MM.1S (cell line): ENCODE measurements at regions not wholly inside any gene's neighbourhood (a gene's known extent, or its start where the extent isn't known, plus 50 kb on each side); places are given as distances from the start of the nearest gene placed in this dataset.

ENCODE experiments used
- CTCF ChIP-seq: fragments of 300-600 bp; sonication (generic); IDR thresholded peaks from 2 replicates; pipeline ENCODE4 v1.5.1; 2016; ENCODE audit warnings: antibody characterized with exemption, low read length, mixed read lengths
- EZH2 ChIP-seq: fragments of 300-600 bp; sonication (generic); optimal IDR thresholded peaks from 2 replicates; pipeline ENCODE3; 2017; ENCODE audit warnings: low read depth, mild to moderate bottlenecking, antibody characterized with exemption, low read length, mixed read lengths
- EZH2phosphoT487 ChIP-seq: fragments of 300-600 bp; sonication (generic); IDR thresholded peaks from 2 replicates; pipeline ENCODE4 v1.6.1; 2018; ENCODE audit warnings: antibody characterized with exemption, low read length

- TF ChIP-seq EZH2 (no peak), CTCF (no peak), EZH2phosphoT487 (no peak)
Measured at GRCh38 chr4:24252121-24252520, 332.2 kb downstream of the DHX15 start.
